GM23248 (cell line): ENCODE measurements at regions not wholly inside any gene's neighbourhood (a gene's known extent, or its start where the extent isn't known, plus 50 kb on each side); places are given as distances from the start of the nearest gene placed in this dataset.

Experiments used
- EZH2 ChIP-seq: fragments of 200-600 bp; sonication (generic); IDR thresholded peaks from 2 replicates; pipeline ENCODE4 v1.6.1; 2018; ENCODE audit warnings: antibody characterized with exemption, mild to moderate bottlenecking; ENCODE audit not compliant: insufficient read depth, poor library complexity, severe bottlenecking
- EZH2phosphoT487 ChIP-seq: fragments of 200-600 bp; sonication (generic); IDR thresholded peaks from 2 replicates; pipeline ENCODE4 v1.6.1; 2018; ENCODE audit warnings: antibody characterized with exemption, moderate library complexity, mild to moderate bottlenecking, low read depth; ENCODE audit not compliant: insufficient read depth

- TF ChIP-seq EZH2phosphoT487, result no peak
- no peak for TF ChIP-seq EZH2
Measured at GRCh38 chr1:83766241-83766691, 232.7 kb downstream of the TTLL7 start.
